Colonic mucosa (tissue), 4 donors: ENCODE measurements at regions not wholly inside any gene's neighbourhood (a gene's known extent, or its start where the extent isn't known, plus 50 kb on each side); places are given as distances from the start of the nearest gene placed in this dataset.

Experiments used
- DNase-seq: peaks from one replicate; pipeline ENCODE4 v3.0.0-alpha.2; 2020
- H3K27ac ChIP-seq: fragments of 200-600 bp; one replicate; pipeline ENCODE4 v1.8.0; 2021
- H3K27me3 ChIP-seq: fragments of 200-600 bp; one replicate; pipeline ENCODE4 v1.8.0; 2021
- H3K36me3 ChIP-seq: fragments of 200-600 bp; one replicate; pipeline ENCODE4 v1.8.0; 2021
- H3K4me1 ChIP-seq: fragments of 200-600 bp; one replicate; pipeline ENCODE4 v1.8.0; 2021; ENCODE audit warnings: mild to moderate bottlenecking
- H3K4me3 ChIP-seq: fragments of 200-600 bp; one replicate; pipeline ENCODE4 v1.8.0; 2021
- H3K9ac ChIP-seq, 2 donors: one replicate each; pipeline ENCODE4 v1.7.0; 2013; ENCODE audit warnings: control low read depth in 2 of 2, low read depth in 2 of 2, low read length in 2 of 2
- H3K9me3 ChIP-seq: fragments of 200-600 bp; one replicate; pipeline ENCODE4 v1.8.0; 2021
- CTCF ChIP-seq: fragments of 200-600 bp; IDR thresholded peaks from one replicate; pipeline ENCODE4 v1.8.0; 2022; ENCODE audit warnings: antibody characterized with exemption, mild to moderate bottlenecking
- intact Hi-C: fragments of 100-400 bp; cut with DNase I; formaldehyde crosslinking; loops from one replicate; pipeline ENCODE4 v1.14.1; 2022
- donor health status: healthy.
- donor health status: DM: no; HTN: no; CAD: no.
- donor health status: DM: no; HTN: no; CAD: no.

GRCh38 chr20:59466107-59466815, 138.1 kb upstream of the PHACTR3 start:
- H3K9me3 ChIP-seq = no peaks in the 10 kb centered on the region
- no peak overlapping the region for H3K27ac ChIP-seq
- H3K36me3 ChIP-seq = no peaks in the 10 kb centered on the region
- H3K4me1 ChIP-seq = no peaks in the 10 kb centered on the region
- H3K27me3 ChIP-seq = no peaks in the 10 kb centered on the region
- DNase-seq = no peak
- no peak overlapping the region for H3K9ac ChIP-seq
- H3K4me3 ChIP-seq = no peak overlapping the region
- intact Hi-C loops = no loop called here
- no peak for TF ChIP-seq CTCF

DNA sequence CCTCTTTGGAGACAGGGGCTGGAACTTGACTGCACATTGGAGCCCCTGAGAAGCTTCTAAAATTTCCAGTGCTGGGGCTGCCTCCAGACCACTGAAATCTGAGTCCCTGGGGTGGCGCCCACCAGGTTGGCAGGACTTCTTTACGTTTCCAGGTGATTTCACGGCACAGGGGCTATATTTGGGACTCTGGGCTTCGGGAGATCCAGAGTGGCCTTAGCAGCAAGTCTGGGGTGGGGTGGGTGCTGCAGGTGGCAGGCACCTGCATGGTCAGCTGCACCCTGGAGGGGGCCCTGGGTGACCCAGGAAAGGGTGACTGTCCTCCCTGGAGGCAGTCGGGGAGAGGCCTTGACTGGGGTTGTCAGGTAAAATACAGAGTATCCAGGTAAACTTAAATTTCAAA, 135.5 kb upstream of the PHACTR3 start:
- Histone ChIP-seq H3K4me1 (no peaks in the 10 kb centered on the region), H3K9me3 (no peaks in the 10 kb centered on the region), H3K36me3 (no peaks in the 10 kb centered on the region), H3K27ac (no peak overlapping the region), H3K9ac (no peak overlapping the region), H3K27me3 (no peaks in the 10 kb centered on the region), H3K4me3 (no peak overlapping the region)
- DNase-seq = no peak
- TF ChIP-seq CTCF = no peak
- intact Hi-C loops = no loop called here

GRCh38 chr20:59469267-59470252, 134.8 kb upstream of the PHACTR3 start:
- no peaks in the 10 kb centered on the region for H3K36me3 ChIP-seq
- H3K27ac ChIP-seq = no peak overlapping the region
- intact Hi-C loops = no loop called here
- no peaks in the 10 kb centered on the region for H3K4me1 ChIP-seq
- H3K9ac ChIP-seq = no peak overlapping the region
- H3K9me3 ChIP-seq = no peaks in the 10 kb centered on the region
- no peak for DNase-seq
- no peaks in the 10 kb centered on the region for H3K27me3 ChIP-seq
- TF ChIP-seq CTCF = no peak
- H3K4me3 ChIP-seq = no peak overlapping the region

DNA sequence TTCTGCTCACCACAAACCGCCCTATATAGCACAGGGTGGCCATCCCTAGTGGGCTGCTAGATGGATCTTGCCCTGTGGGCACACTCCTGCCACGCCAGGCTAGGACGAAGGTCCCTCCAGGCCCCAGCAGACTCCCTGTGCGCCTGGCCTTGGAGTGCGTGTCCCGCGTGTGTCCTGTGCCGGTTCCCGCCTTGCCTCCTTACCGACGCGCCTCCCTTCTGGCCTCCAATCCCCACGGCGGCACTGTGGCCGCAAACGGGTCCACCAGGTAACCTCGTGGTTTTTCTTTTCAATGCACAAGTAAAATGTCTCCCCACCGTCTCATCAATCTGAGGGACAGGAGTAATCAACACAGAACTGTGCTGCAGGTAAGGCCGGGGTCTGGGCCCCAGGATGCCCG, 133.8 kb upstream of the PHACTR3 start:
- H3K4me3 ChIP-seq = no peak overlapping the region
- no peaks in the 10 kb centered on the region for H3K27me3 ChIP-seq
- no peak for DNase-seq
- no peak for TF ChIP-seq CTCF
- intact Hi-C loops = no loop called here
- no peaks in the 10 kb centered on the region for H3K9me3 ChIP-seq
- H3K27ac ChIP-seq = no peak overlapping the region
- H3K36me3 ChIP-seq = no peaks in the 10 kb centered on the region
- no peaks in the 10 kb centered on the region for H3K4me1 ChIP-seq
- H3K9ac ChIP-seq = no peak overlapping the region

- no peak for TF ChIP-seq CTCF
- H3K4me3 ChIP-seq = no peak overlapping the region
- intact Hi-C loops = no loop called here
- no peak overlapping the region for H3K27ac ChIP-seq
- no peaks in the 10 kb centered on the region for H3K36me3 ChIP-seq
- H3K4me1 ChIP-seq = no peaks in the 10 kb centered on the region
- DNase-seq = no peak
- H3K9ac ChIP-seq = no peak overlapping the region
- H3K27me3 ChIP-seq = no peaks in the 10 kb centered on the region
- H3K9me3 ChIP-seq = no peaks in the 10 kb centered on the region
Measured at GRCh38 chr20:59471653-59472421, 132.5 kb upstream of the PHACTR3 start.
